SK-N-SH (cell line): ENCODE measurements at regions not wholly inside any gene's neighbourhood (a gene's known extent, or its start where the extent isn't known, plus 50 kb on each side); places are given as distances from the start of the nearest gene placed in this dataset.

Experiments
- CTCF ChIA-PET: fragments of 300-600, 350-600 bp; formaldehyde crosslinking; extraction: SDS; loops from one replicate; lab custom pipeline; 2021; lab: Yijun Ruan, JAX
- POLR2A ChIA-PET: fragments of 350-600 bp; sonication (Branson Sonifier 250); formaldehyde crosslinking; extraction: SDS; loops from one replicate; lab custom pipeline; 2020; ENCODE audit warnings: antibody characterized with exemption, inconsistent platforms; lab: Yijun Ruan, JAX
- DNase-seq: peaks from one replicate; pipeline ENCODE4 v3.0.0; 2012
- H2AFZ ChIP-seq: fragments of 200-600 bp; sonication (generic); 2 replicates; pipeline ENCODE4 v1.8.1; 2016; ENCODE audit warnings: antibody characterized with exemption, mild to moderate bottlenecking, low read depth
- H3F3A ChIP-seq: fragments of 200-600 bp; sonication (generic); replicated peaks from 2 replicates; pipeline ENCODE3; 2016; ENCODE audit warnings: antibody characterized with exemption, mild to moderate bottlenecking; ENCODE audit not compliant: insufficient read depth
- H3K27ac ChIP-seq, 2 experiments: fragments of 200-500 bp in 1 of 2; fragments of 200-600 bp in 1 of 2; sonication (Bioruptor generic) in 1 of 2; sonication (generic), shearing (Covaris generic) in 1 of 2; 2 replicates each; pipeline versions ENCODE4 v1.5.1 to v1.6.1; 2014 to 2016; ENCODE audit warnings: low read depth in 2 of 2, inconsistent platforms in 1 of 2, low read length in 1 of 2, mild to moderate bottlenecking in 1 of 2, mixed read lengths in 1 of 2
- H3K27me3 ChIP-seq: fragments of 200-600 bp; sonication (generic), shearing (Covaris generic); 2 replicates; pipeline ENCODE4 v1.6.1; 2016; ENCODE audit warnings: mixed run types; ENCODE audit not compliant: insufficient read depth
- H3K36me3 ChIP-seq, 2 experiments: fragments of 200-500 bp in 1 of 2; fragments of 200-600 bp in 1 of 2; sonication (Bioruptor generic) in 1 of 2; sonication (generic) in 1 of 2; replicated peaks in 1 of 2; 2 replicates each; pipeline versions ENCODE3 to v1.5.1; 2014 to 2016; ENCODE audit warnings: low read length in 1 of 2, mild to moderate bottlenecking in 1 of 2; ENCODE audit not compliant: insufficient read depth in 2 of 2, control insufficient read depth in 1 of 2
- H3K4me1 ChIP-seq, 2 experiments: fragments of 200-500 bp in 1 of 2; fragments of 200-600 bp in 1 of 2; sonication (Bioruptor generic) in 1 of 2; sonication (generic), shearing (Covaris generic) in 1 of 2; 2 replicates each; pipeline versions ENCODE4 v1.5.1 to v1.6.1; 2014 to 2016; ENCODE audit warnings: low read depth in 1 of 2, low read length in 1 of 2, mixed run types in 1 of 2; ENCODE audit not compliant: insufficient read depth in 2 of 2, control insufficient read depth in 1 of 2
- H3K4me2 ChIP-seq: fragments of 200-600 bp; sonication (generic), shearing (Covaris generic); 2 replicates; pipeline ENCODE4 v1.6.1; 2017; ENCODE audit warnings: mixed run types
- H3K4me3 ChIP-seq, 2 experiments: fragments of 200-500 bp in 1 of 2; fragments of 200-600 bp in 1 of 2; sonication (Bioruptor generic) in 1 of 2; sonication (generic), shearing (Covaris generic) in 1 of 2; 2 replicates each; pipeline versions ENCODE4 v1.5.1 to v1.8.1; 2014 to 2016; ENCODE audit warnings: low read depth in 2 of 2, inconsistent platforms in 1 of 2, low read length in 1 of 2, mild to moderate bottlenecking in 1 of 2, mixed read lengths in 1 of 2, moderate library complexity in 1 of 2
- H3K79me2 ChIP-seq: fragments of 200-600 bp; sonication (generic); 2 replicates; pipeline ENCODE4 v1.8.1; 2017; ENCODE audit warnings: mild to moderate bottlenecking; ENCODE audit not compliant: insufficient read depth
- H3K9ac ChIP-seq: fragments of 200-600 bp; sonication (generic); 2 replicates; pipeline ENCODE4 v1.6.1; 2017; ENCODE audit warnings: mixed run types
- H3K9me2 ChIP-seq: fragments of 200-600 bp; sonication (generic); 2 replicates; pipeline ENCODE4 v1.6.1; 2017; ENCODE audit warnings: mixed run types
- H3K9me3 ChIP-seq: fragments of 200-600 bp; sonication (generic); 2 replicates; pipeline ENCODE4 v1.6.1; 2017; ENCODE audit warnings: mixed run types, mild to moderate bottlenecking, moderate library complexity
- H4K20me1 ChIP-seq: fragments of 200-600 bp; sonication (generic); 2 replicates; pipeline ENCODE4 v1.6.1; 2017; ENCODE audit warnings: mild to moderate bottlenecking, mixed run types; ENCODE audit not compliant: insufficient read depth
- CHD2 ChIP-seq: fragments of 150-350 bp; IDR thresholded peaks from 2 replicates; pipeline ENCODE4 v1.6.1; 2018; ENCODE audit warnings: low read length; ENCODE audit not compliant: partially characterized antibody
- CTCF ChIP-seq: fragments of 200-600 bp; sonication (generic); IDR thresholded peaks from 2 replicates; pipeline ENCODE4 v1.6.1; 2017; ENCODE audit warnings: antibody characterized with exemption, mild to moderate bottlenecking, moderate library complexity
- EP300 ChIP-seq, 2 experiments: IDR thresholded peaks; 2 replicates each; pipeline versions ENCODE4 v1.4.0 to v1.6.1; 2012; ENCODE audit warnings: borderline replicate concordance in 1 of 2, low read depth in 1 of 2, low read length in 1 of 2
- FOSL2 ChIP-seq: IDR thresholded peaks from 2 replicates; pipeline ENCODE4 v1.4.0; 2012; ENCODE audit warnings: low read depth, mild to moderate bottlenecking, moderate library complexity, borderline replicate concordance
- FOXJ3 ChIP-seq: sonication (generic); formaldehyde crosslinking; IDR thresholded peaks from 2 replicates; pipeline ENCODE4 v1.5.1; 2020; ENCODE audit warnings: mild to moderate bottlenecking, missing genetic modification reagents
- FOXM1 ChIP-seq: IDR thresholded peaks from 2 replicates; pipeline ENCODE4 v1.4.0; 2012; ENCODE audit warnings: low read depth, mild to moderate bottlenecking
- GABPA ChIP-seq: IDR thresholded peaks from 2 replicates; pipeline ENCODE4 v1.4.0; 2012; ENCODE audit warnings: low read depth, mild to moderate bottlenecking
- JUND ChIP-seq: IDR thresholded peaks from 2 replicates; pipeline ENCODE4 v1.4.0; 2012
- MEF2A ChIP-seq: IDR thresholded peaks from 2 replicates; pipeline ENCODE4 v1.4.0; 2012; ENCODE audit warnings: low read depth, borderline replicate concordance
- MXI1 ChIP-seq: IDR thresholded peaks from 2 replicates; pipeline ENCODE4 v1.6.1; 2012; ENCODE audit warnings: mild to moderate bottlenecking, low read depth, low read length, improper control_type of control experiment
- NFIC ChIP-seq: IDR thresholded peaks from 2 replicates; pipeline ENCODE4 v1.4.0; 2012; ENCODE audit warnings: borderline replicate concordance
- PBX3 ChIP-seq: IDR thresholded peaks from 2 replicates; pipeline ENCODE4; 2012
- REST ChIP-seq: IDR thresholded peaks from 2 replicates; pipeline ENCODE4 v1.6.1; 2012; ENCODE audit warnings: mild to moderate bottlenecking, low read depth, low read length, moderate library complexity
- TAF1 ChIP-seq: IDR thresholded peaks from 2 replicates; pipeline ENCODE4 v1.6.1; 2012; ENCODE audit warnings: low read depth, mild to moderate bottlenecking, low read length, moderate library complexity, borderline replicate concordance
- TCF12 ChIP-seq: IDR thresholded peaks from 2 replicates; pipeline ENCODE4 v1.4.0; 2012
- YY1 ChIP-seq: IDR thresholded peaks from 2 replicates; pipeline ENCODE4 v1.4.0; 2012; ENCODE audit warnings: low read depth, mild to moderate bottlenecking
- WGBS: methylation state at CpG from one replicate; pipeline ENCODE4 v1.1.6; 2017; ENCODE audit warnings: low lambda C conversion rate; 5-methylcytosine and 5-hydroxymethylcytosine counted together
- TF ChIP-seq, protein P1 (sequence below): IDR thresholded peaks from 2 replicates; pipeline ENCODE4 v1.4.0; 2012; ENCODE audit warnings: low read depth, borderline replicate concordance
- TF ChIP-seq, protein P2 (sequence below): fragments of 150-350 bp; IDR thresholded peaks from 2 replicates; pipeline ENCODE4 v1.6.1; 2017; ENCODE audit warnings: antibody characterized with exemption, low read length, low read depth, borderline replicate concordance

DNA sequence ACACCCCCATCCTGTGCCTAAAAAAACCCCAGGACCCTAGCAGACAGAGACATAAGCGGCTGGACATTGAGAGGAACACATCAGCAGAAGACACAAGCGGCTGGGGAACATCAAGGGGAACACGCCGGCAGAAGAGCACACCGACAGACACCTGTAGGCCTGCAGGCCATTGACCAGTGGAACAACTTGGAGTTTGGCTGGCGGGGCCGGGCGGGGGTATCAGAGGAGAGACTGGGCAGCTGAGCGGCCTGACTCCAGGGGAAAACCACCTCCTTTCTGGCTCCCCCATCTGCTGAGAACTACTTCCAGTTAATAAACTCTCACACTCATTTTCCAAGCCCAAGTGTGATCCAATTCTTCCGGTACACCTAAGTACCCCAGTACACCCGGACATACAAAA is 264.7 kb upstream of the ISX start:
- Histone ChIP-seq H2AFZ (no peak overlapping the region), H3K36me3 (no peaks in the 10 kb centered on the region), H3K4me3 (no peak overlapping the region), H3K9me2 (no peaks in the 10 kb centered on the region), H3K9ac (no peak overlapping the region), H3K4me2 (no peak overlapping the region), H3K27ac (no peak overlapping the region), H3F3A (no peaks in the 10 kb centered on the region), H4K20me1 (no peaks in the 10 kb centered on the region), H3K79me2 (no peaks in the 10 kb centered on the region), H3K27me3 (no peaks in the 10 kb centered on the region), H3K9me3 (no peaks in the 10 kb centered on the region), H3K4me1 (no peaks in the 10 kb centered on the region)
- no peak for DNase-seq
- POLR2A ChIA-PET = no interaction called here
- TF ChIP-seq CTCF (no peak), TAF1 (no peak), FOXJ3 (no peak), JUND (no peak), FOSL2 (no peak), CHD2 (no peak), REST (no peak), MEF2A (no peak), YY1 (no peak), GABPA (no peak), TCF12 (no peak), EP300 (IDR thresholded peaks at IDR 0.05; ENCODE audit: borderline replicate concordance in 1 of 2, low read depth in 1 of 2, low read length in 1 of 2) (no peak), NFIC (no peak), FOXM1 (no peak), PBX3 (no peak), MXI1 (no peak)
- TF ChIP-seq, protein P1, sequence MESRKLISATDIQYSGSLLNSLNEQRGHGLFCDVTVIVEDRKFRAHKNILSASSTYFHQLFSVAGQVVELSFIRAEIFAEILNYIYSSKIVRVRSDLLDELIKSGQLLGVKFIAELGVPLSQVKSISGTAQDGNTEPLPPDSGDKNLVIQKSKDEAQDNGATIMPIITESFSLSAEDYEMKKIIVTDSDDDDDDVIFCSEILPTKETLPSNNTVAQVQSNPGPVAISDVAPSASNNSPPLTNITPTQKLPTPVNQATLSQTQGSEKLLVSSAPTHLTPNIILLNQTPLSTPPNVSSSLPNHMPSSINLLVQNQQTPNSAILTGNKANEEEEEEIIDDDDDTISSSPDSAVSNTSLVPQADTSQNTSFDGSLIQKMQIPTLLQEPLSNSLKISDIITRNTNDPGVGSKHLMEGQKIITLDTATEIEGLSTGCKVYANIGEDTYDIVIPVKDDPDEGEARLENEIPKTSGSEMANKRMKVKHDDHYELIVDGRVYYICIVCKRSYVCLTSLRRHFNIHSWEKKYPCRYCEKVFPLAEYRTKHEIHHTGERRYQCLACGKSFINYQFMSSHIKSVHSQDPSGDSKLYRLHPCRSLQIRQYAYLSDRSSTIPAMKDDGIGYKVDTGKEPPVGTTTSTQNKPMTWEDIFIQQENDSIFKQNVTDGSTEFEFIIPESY = no peak
- TF ChIP-seq, protein P2, sequence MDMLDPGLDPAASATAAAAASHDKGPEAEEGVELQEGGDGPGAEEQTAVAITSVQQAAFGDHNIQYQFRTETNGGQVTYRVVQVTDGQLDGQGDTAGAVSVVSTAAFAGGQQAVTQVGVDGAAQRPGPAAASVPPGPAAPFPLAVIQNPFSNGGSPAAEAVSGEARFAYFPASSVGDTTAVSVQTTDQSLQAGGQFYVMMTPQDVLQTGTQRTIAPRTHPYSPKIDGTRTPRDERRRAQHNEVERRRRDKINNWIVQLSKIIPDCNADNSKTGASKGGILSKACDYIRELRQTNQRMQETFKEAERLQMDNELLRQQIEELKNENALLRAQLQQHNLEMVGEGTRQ = no peak
- CTCF ChIA-PET = no interaction called here
- 26% methylated on average over 8 of the region's 11 CpGs for WGBS
